K562 (cell line): ENCODE measurements at regions not wholly inside any gene's neighbourhood (a gene's known extent, or its start where the extent isn't known, plus 50 kb on each side); places are given as distances from the start of the nearest gene placed in this dataset.
A peak's percentile ranks its signal among the peaks of the same experiment; 100 is the strongest.

Source experiments
- ATAC-seq: fragments of 200-7000 bp; cut with Tn5 transposase; 3 replicates; pipeline ENCODE4 v1.9.1; 2020; ENCODE audit warnings: moderate library complexity
- BruUV-seq: library from RNA; stranded (reverse); fragments of 400-500 nt; replicated peaks from 2 replicates; lab custom pipeline; 2021; lab: Mats Ljungman, UMichigan
- CTCF ChIA-PET: fragments of 300-600 bp; formaldehyde crosslinking; extraction: SDS; loops from one replicate; lab custom pipeline; 2021; ENCODE audit warnings: low intra/inter-chr PET ratio; lab: Yijun Ruan, JAX
- POLR2A ChIA-PET: fragments of 300-600, 350-650 bp; sonication (Branson Sonifier 250); formaldehyde crosslinking; extraction: SDS; loops from one replicate; lab custom pipeline; 2021; ENCODE audit warnings: antibody characterized with exemption, inconsistent platforms; lab: Yijun Ruan, JAX
- DNase-seq, 4 experiments: peaks; one replicate each; pipeline versions ENCODE4 v3.0.0 to v3.0.0-alpha.2; 2011 to 2018; ENCODE audit warnings: low spot score in 3 of 4, mixed read lengths in 3 of 4; ENCODE audit errors: extremely low read depth in 1 of 4
- FAIRE-seq: peaks from 2 replicates; lab custom pipeline; 2011; peaks lifted over from hg19 to GRCh38; lab: Jason Lieb, UNC
- H2AFZ ChIP-seq: 2 replicates; pipeline ENCODE4 v1.6.0; 2011; ENCODE audit warnings: low read depth, low read length, control low read depth, inconsistent platforms
- H3K27ac ChIP-seq: fragments of 200-600 bp; 3 replicates; pipeline ENCODE4 v1.8.0; 2011; ENCODE audit warnings: low read depth, mild to moderate bottlenecking, control low read depth, inconsistent platforms, low read length, moderate library complexity, mixed read lengths; ENCODE audit errors: extremely low read depth
- H3K27me3 ChIP-seq, 2 experiments: fragments of 300-600 bp in 1 of 2; 2 replicates in 1 of 2; 3 replicates in 1 of 2; pipeline versions ENCODE4 v1.6.0 to v1.8.0; 2011; ENCODE audit warnings: inconsistent platforms in 2 of 2, low read length in 2 of 2, mild to moderate bottlenecking in 1 of 2, mixed read lengths in 1 of 2, moderate library complexity in 1 of 2; ENCODE audit not compliant: control insufficient read depth in 2 of 2, insufficient read depth in 2 of 2
- H3K36me3 ChIP-seq: fragments of 300-600 bp; 3 replicates; pipeline ENCODE4 v1.8.0; 2011; ENCODE audit warnings: mild to moderate bottlenecking, low read length, inconsistent platforms; ENCODE audit not compliant: control insufficient read depth, insufficient read depth
- H3K4me1 ChIP-seq, 2 experiments: fragments of 200-600 bp in 1 of 2; replicated peaks in 1 of 2; 2 replicates in 1 of 2; 3 replicates in 1 of 2; pipeline versions ENCODE4 v1.5.1 to v1.8.0; 2011; ENCODE audit warnings: inconsistent platforms in 2 of 2, low read length in 2 of 2, mild to moderate bottlenecking in 1 of 2, mixed read lengths in 1 of 2, moderate library complexity in 1 of 2; ENCODE audit not compliant: control insufficient read depth in 2 of 2, insufficient read depth in 2 of 2
- H3K4me2 ChIP-seq: 2 replicates; pipeline ENCODE4 v1.6.1; 2011; ENCODE audit warnings: low read length, control low read depth, inconsistent platforms, mixed read lengths; ENCODE audit not compliant: insufficient read depth
- H3K4me3 ChIP-seq: fragments of 200-600 bp; sonication (generic), shearing (Covaris generic); 2 replicates; pipeline ENCODE4 v1.5.1; 2016; ENCODE audit warnings: control low read depth, inconsistent platforms
- H3K79me2 ChIP-seq: fragments of 200-600 bp; 3 replicates; pipeline ENCODE4 v1.8.0; 2011; ENCODE audit warnings: low read length, inconsistent platforms; ENCODE audit not compliant: control insufficient read depth, insufficient read depth
- H3K9ac ChIP-seq, 2 experiments: 2 replicates each; pipeline versions ENCODE4 v1.6.0 to v1.6.1; 2011; ENCODE audit warnings: low read depth in 2 of 2, low read length in 2 of 2, control low read depth in 1 of 2, inconsistent platforms in 1 of 2, mild to moderate bottlenecking in 1 of 2, mixed read lengths in 1 of 2; ENCODE audit not compliant: insufficient read depth in 1 of 2
- H3K9me1 ChIP-seq: one replicate; pipeline ENCODE4 v1.6.0; 2011; ENCODE audit warnings: inconsistent platforms, mild to moderate bottlenecking, low read length, moderate library complexity; ENCODE audit not compliant: control insufficient read depth, insufficient read depth
- H3K9me3 ChIP-seq: replicated peaks from 2 replicates; pipeline ENCODE4 v1.5.1; 2011; ENCODE audit warnings: low read depth, low read length, inconsistent platforms; ENCODE audit not compliant: control insufficient read depth, insufficient read depth
- H4K20me1 ChIP-seq: replicated peaks from 2 replicates; pipeline ENCODE4 v1.6.1; 2011; ENCODE audit warnings: low read length, inconsistent platforms, mixed read lengths; ENCODE audit not compliant: control insufficient read depth, insufficient read depth
- CEBPG ChIP-seq, 3 experiments: fragments of 200-800 bp in 1 of 3; sonication (Bioruptor generic) in 1 of 3; sonication (generic) in 1 of 3; formaldehyde crosslinking in 1 of 3; IDR thresholded peaks in 2 of 3; conservative IDR thresholded peaks in 1 of 3; 2 replicates each; pipeline versions ENCODE4 v1.6.1 to v1.8.0; 2016 to 2022; ENCODE audit warnings: missing compliant biosample characterization in 2 of 3, missing genetic modification characterization in 2 of 3, mild to moderate bottlenecking in 1 of 3, missing genetic modification reagents in 1 of 3
- FOSL1 ChIP-seq: fragments of 200-800 bp; sonication (Bioruptor generic); conservative IDR thresholded peaks from 2 replicates; pipeline ENCODE4 v1.6.1; 2016; ENCODE audit warnings: missing genetic modification characterization, missing compliant biosample characterization
- JUND ChIP-seq, 2 experiments: IDR thresholded peaks; 2 replicates in 1 of 2; 3 replicates in 1 of 2; pipeline ENCODE4 v1.6.1; 2011; ENCODE audit warnings: borderline replicate concordance in 2 of 2, low read depth in 2 of 2, low read length in 2 of 2, improper control_type of control experiment in 1 of 2, missing biosample characterization in 1 of 2, missing genetic modification characterization in 1 of 2, missing genetic modification reagents in 1 of 2
- KDM2B ChIP-seq: fragments of 250-450 bp; sonication (Bioruptor Pico); IDR thresholded peaks from 2 replicates; pipeline ENCODE4 v1.8.0; 2021; ENCODE audit warnings: mild to moderate bottlenecking, moderate library complexity
- MAFF ChIP-seq: IDR thresholded peaks from 2 replicates; pipeline ENCODE4 v1.6.1; 2012; ENCODE audit warnings: low read length, improper control_type of control experiment
- NCOA1 ChIP-seq: fragments of 450-650 bp; IDR thresholded peaks from 2 replicates; pipeline ENCODE4 v1.6.1; 2016; ENCODE audit warnings: low read depth
- NCOA4 ChIP-seq: fragments of 450-650 bp; IDR thresholded peaks from 2 replicates; pipeline ENCODE4 v1.6.1; 2018; ENCODE audit warnings: mild to moderate bottlenecking; ENCODE audit not compliant: partially characterized antibody
- NFE2 ChIP-seq: IDR thresholded peaks from 2 replicates; pipeline ENCODE4 v1.6.1; 2014; ENCODE audit warnings: antibody characterized with exemption, low read depth
- PHF8 ChIP-seq: fragments of 200-600 bp; sonication (generic); IDR thresholded peaks from 2 replicates; pipeline ENCODE4 v1.6.1; 2012; ENCODE audit warnings: mixed run types, mild to moderate bottlenecking, inconsistent platforms, low read length, moderate library complexity, borderline replicate concordance
- PTTG1 ChIP-seq: fragments of 450-650 bp; IDR thresholded peaks from 2 replicates; pipeline ENCODE4 v1.6.1; 2016; ENCODE audit warnings: low read depth, mild to moderate bottlenecking, missing genetic modification characterization, missing compliant biosample characterization
- SMAD3 ChIP-seq: fragments of 450-650 bp; formaldehyde crosslinking; conservative IDR thresholded peaks from 2 replicates; pipeline ENCODE4 v1.4.0; 2020; ENCODE audit warnings: mild to moderate bottlenecking
- SRF ChIP-seq, 2 experiments: fragments of 250-450, 450-650 bp in 1 of 2; sonication (Bioruptor Pico) in 1 of 2; sonication (generic) in 1 of 2; formaldehyde crosslinking; IDR thresholded peaks; 2 replicates each; pipeline versions ENCODE4 v1.5.0 to v1.5.1; 2020 to 2022; ENCODE audit warnings: mild to moderate bottlenecking in 1 of 2, missing genetic modification reagents in 1 of 2
- ZFP1 ChIP-seq: fragments of 450-650 bp; formaldehyde crosslinking; IDR thresholded peaks from 2 replicates; pipeline ENCODE4 v1.4.0; 2020; ENCODE audit warnings: mild to moderate bottlenecking, mixed read lengths
- ZNF316 ChIP-seq: fragments of 450-650 bp; IDR thresholded peaks from 2 replicates; pipeline ENCODE4 v1.6.1; 2016
- ZSCAN32 ChIP-seq: fragments of 450-650 bp; formaldehyde crosslinking; IDR thresholded peaks from 2 replicates; pipeline ENCODE4 v1.4.0; 2020; ENCODE audit warnings: mild to moderate bottlenecking, moderate library complexity
- WGBS: fragments of 100-300 bp; shearing (Covaris generic); methylation state at CpG from one replicate; pipeline ENCODE4 v1.1.6; 2016; ENCODE audit warnings: low coverage, mixed read lengths; ENCODE audit not compliant: insufficient coverage; ENCODE audit errors: missing lambda C conversion rate; 5-methylcytosine and 5-hydroxymethylcytosine counted together
- in situ Hi-C: fragments of 300-500 bp; cut with MboI; formaldehyde crosslinking; loops from 4 replicates; pipeline ENCODE4 v1.15.0; 2018; ENCODE audit warnings: inconsistent platforms, mixed read lengths
- intact Hi-C: fragments of 100-400 bp; cut with micrococcal nuclease; formaldehyde crosslinking; loops from 2 replicates; pipeline ENCODE4 v1.14.2; 2022
- TF ChIP-seq, protein P1 (sequence below): fragments of 250-450 bp; sonication (Bioruptor Pico); IDR thresholded peaks from 2 replicates; pipeline ENCODE4 v1.5.0; 2021; ENCODE audit warnings: mild to moderate bottlenecking, borderline replicate concordance

GRCh38 chr2:19764998-19765397, 136.8 kb downstream of the TTC32 start:
- Histone ChIP-seq H3K9ac (no peak overlapping the region; a peak in 1 of 4 replicates), H3K27me3 (no peaks in the 10 kb centered on the region), H3K9me1 (no peaks in the 10 kb centered on the region), H3K4me1 (peaks cover 0 to 7% of the 10 kb centered on the region in 2 experiments; a peak in 1 of 5 replicates), H4K20me1 (no peaks in the 10 kb centered on the region), H3K79me2 (no peaks in the 10 kb centered on the region), H3K36me3 (no peaks in the 10 kb centered on the region), H3K27ac (peak overlapping the region; percentile 20; the same call in 2 of the 3 replicates), H3K4me2 (peak overlapping the region; percentile 33), H3K4me3 (no peak overlapping the region), H2AFZ (peak overlapping the region; percentile 75; the same call in 1 of the 2 replicates), H3K9me3 (no peaks in the 10 kb centered on the region)
- in situ Hi-C loops = no loop called here
- 7% methylated on average over 6 of the region's 6 CpGs for WGBS
- POLR2A ChIA-PET = interaction anchor here (1.2 kb wide), 1 partner anchor 13 kb away, joined by 3 read pairs; no protein-coding TSS in a partner anchor
- CTCF ChIA-PET = no interaction called here
- BruUV-seq = no TSS peak
- ATAC-seq = peak; percentile 97
- peak; percentile 78 for FAIRE-seq
- peak in 2 of 4 experiments; percentile 55 to 61 for DNase-seq
- intact Hi-C loops = loop anchor here (5.0 kb wide), 1 partner anchor 97 kb away; no protein-coding TSS in a partner anchor
- TF ChIP-seq ZNF316 (peak; percentile 92), MAFF (peak; percentile 25; the same call in 1 of the 2 replicates), PHF8 (no peak), SRF (CRISPR knock-in tag; IDR thresholded peaks at IDR 0.05) (no peak), CEBPG (CRISPR knock-in tag; IDR thresholded peaks at IDR 0.05) (no peak), CEBPG (tag; conservative IDR thresholded peaks at IDR 0.05 in 1 of 2, IDR thresholded peaks at IDR 0.05 in 1 of 2) (no peak), FOSL1 (tag) (peak; percentile 37; the same call in 1 of the 2 replicates), ZFP1 (CRISPR knock-in tag) (no peak), JUND (IDR thresholded peaks at IDR 0.05; ENCODE audit: borderline replicate concordance, low read depth, low read length) (peak; percentile 61), JUND (tag; IDR thresholded peaks at IDR 0.05; ENCODE audit: borderline replicate concordance, low read depth, low read length) (no peak), KDM2B (CRISPR knock-in tag) (no peak), PTTG1 (tag) (no peak), NCOA1 (no peak), SMAD3 (CRISPR knock-in tag) (no peak), NCOA4 (no peak), NFE2 (peak; percentile 69), ZSCAN32 (no peak)
- TF ChIP-seq, protein P1, sequence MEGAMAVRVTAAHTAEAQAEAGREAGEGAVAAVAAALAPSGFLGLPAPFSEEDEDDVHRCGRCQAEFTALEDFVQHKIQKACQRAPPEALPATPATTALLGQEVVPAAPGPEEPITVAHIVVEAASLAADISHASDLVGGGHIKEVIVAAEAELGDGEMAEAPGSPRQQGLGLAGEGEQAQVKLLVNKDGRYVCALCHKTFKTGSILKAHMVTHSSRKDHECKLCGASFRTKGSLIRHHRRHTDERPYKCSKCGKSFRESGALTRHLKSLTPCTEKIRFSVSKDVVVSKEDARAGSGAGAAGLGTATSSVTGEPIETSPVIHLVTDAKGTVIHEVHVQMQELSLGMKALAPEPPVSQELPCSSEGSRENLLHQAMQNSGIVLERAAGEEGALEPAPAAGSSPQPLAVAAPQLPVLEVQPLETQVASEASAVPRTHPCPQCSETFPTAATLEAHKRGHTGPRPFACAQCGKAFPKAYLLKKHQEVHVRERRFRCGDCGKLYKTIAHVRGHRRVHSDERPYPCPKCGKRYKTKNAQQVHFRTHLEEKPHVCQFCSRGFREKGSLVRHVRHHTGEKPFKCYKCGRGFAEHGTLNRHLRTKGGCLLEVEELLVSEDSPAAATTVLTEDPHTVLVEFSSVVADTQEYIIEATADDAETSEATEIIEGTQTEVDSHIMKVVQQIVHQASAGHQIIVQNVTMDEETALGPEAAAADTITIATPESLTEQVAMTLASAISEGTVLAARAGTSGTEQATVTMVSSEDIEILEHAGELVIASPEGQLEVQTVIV (CRISPR knock-in tag) = no peak
